Fibroblast of skin of back (primary cell): ENCODE measurements at regions not wholly inside any gene's neighbourhood (a gene's known extent, or its start where the extent isn't known, plus 50 kb on each side); places are given as distances from the start of the nearest gene placed in this dataset.
A peak's percentile ranks its signal among the peaks of the same experiment; 100 is the strongest.
"Not testable (repeated sequence)": the region's sequence is repeated elsewhere in the genome, so short reads cannot be mapped to it uniquely, and the experiment has no call there.

Experiments
- DNase-seq: peaks from one replicate; pipeline ENCODE4 v3.0.0-alpha.2; 2013

DNA sequence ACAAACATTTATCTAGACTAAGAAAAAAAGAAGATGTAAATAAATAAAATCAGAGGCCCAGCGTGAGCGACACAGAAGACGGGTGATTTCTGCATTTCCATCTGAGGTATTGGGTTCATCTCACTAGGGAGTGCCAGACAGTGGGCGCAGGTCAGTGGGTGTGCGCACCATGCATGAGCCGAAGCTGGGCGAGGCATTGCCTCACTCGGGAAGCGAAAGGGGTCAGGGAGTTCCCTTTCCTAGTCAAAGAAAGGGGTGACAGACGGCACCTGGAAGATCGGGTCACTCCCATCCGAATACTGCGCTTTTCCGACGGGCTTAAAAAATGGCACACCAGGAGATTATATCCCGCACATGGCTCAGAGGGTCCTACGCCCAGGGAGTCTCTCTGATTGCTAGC, 79.5 kb upstream of the ABCD2 start:
- DNase-seq: not testable (repeated sequence)

DNA sequence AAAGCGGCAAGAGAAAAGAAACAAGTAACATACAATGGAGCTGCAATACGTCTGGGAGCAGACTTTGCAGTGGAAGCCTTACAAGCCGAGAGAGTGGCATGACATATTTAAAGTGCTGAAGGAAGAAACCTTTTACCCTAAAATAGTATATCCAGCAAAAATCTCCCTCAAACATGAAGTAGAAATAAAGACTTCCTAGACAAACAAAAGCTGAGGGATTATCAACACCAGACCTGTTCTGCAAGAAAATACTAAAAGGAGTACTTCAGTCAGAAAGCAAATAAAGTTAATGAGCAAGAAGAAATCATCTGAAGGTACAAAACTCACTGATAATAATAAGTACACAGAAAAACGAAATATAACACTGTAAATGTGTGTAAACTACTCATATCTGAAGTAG, 77.5 kb upstream of the ABCD2 start:
- no peak for DNase-seq

DNA sequence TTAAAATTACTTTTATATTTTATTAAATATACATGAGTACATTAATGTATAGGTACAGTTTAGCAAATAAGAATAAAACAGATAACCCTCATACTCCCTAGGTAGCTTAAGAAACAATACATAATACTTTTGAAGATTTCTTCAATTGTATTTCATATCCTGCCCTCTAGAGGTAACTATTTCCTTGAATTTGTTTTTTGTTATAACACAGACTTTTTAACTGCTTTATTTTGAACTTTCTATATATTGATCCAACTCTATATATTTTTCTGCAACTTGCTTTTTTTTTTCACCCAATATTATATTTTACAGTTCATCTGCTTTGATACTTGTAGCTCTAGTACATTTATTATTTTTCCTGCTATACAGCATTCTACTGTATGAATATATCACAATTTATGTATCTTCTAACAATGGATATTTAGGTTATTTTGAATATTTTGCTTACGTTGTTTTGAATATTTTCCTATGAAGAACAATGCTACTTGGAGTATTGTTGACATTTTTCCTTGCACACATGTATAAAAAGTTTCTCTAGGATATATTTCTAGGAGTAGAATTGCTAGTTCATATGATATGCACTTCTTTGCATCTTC, 72.8 kb upstream of the ABCD2 start:
- peak; percentile 2 for DNase-seq

DNA sequence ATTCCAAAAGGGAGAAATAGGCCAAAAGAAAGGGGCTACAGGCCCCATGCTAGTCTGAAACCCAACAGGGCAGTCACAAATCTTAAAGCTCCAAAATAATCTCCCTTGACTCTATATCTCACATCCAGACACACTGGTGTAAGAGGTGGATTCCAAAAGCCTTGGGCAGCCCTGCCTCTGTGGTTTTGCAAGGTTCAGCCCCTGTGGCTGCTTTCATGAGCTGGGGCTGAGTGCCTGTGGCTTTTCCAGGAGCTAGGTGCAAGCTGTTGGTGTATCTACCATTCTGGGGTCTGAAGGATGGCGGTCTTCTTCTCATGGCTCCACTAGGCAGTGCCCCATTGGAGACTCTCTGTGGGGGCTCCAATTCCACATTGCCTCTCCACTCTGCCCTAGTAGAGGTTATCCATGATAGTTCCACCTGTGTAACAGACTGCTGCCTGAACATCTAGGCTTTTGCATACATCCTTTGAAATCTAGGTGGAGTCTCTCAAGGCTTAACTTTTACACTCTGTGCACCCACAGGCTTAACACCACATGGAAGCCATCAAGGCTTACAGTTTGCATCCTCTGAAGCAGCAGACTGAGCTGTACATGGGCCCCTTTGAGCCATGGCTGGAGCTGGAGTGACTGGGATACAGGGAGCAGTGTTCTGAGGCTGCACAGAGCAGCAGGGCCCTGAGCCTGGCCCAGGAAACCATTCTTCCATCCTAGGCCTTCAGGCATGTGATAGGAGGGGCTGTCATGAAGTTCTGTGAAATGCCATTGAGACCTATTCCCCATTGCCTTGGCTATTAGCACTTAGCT, 66.5 kb upstream of the ABCD2 start:
- DNase-seq: no peak

DNA sequence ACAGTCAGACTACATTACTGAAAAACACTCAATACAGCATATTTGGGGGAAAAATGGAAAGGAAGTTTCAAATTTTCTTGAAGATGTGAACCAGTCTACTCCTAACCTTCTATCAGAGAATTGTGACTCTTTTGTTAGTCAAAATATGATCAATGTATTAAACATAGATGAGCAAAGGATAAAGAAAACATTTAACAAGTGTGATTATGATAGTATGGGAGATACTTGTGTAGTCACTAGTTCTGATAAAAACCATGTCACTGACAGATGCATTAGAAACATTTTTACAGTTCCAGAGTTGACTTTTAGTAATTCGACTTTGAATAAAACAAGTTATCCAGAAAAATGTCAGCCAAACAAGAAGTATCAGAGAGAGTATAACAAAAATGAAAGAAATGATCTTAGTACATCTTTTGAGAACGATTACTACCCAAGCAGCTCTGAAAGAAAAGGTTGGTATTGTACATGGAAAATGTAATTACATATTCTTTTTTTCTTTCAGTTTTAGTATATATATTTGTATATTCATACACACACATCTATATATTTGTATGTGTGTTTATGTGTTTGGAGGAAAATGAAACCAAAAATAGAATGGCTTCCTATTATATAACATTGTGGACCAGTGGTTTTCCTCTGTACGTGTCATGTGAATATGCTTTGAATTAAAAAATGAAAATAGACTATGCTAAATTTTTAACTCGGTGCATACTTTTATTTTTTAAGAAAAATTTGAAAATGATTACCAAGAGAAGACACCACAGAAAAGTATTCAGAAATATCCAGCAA, 63.3 kb upstream of the ABCD2 start:
- no peak for DNase-seq

DNA sequence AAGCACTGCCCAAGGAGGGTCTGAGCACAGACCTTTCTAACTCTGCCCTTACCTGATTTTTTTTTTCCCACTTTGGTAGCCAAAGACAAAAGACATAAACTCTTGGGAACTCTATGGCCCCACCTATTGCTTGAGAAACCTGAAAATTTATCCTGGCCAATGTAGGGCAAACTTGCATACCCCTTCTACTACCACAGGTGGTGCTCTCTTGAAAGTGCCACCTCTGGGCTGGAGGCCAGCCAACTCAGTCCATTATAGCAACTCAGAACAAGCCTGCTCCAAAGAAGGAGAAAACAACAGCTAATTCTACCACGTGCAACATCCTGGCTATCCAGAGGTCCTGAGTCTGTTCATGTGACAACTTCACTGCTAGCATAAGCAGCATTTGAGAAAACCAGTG, 55.7 kb upstream of the ABCD2 start:
- DNase-seq: no peak

DNA sequence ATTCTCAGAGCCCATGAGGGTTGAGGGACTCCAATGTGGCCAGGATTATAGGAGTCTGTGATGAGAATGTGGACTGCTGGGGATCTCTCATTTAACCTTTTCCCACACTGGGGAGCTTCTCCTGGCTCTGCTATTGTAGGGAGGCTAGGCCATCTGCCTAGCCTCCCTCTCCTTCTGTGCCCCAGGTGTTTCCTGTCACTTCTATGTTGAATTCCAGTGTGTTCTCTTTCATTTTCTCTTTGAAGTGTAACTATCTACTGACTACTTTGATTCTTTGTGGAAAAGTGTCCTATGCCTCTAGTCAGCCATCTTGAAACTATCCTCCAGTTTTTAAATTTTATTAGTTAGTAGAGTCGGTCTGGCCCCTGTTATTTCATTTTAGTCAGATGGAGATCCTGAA, 53.4 kb upstream of the ABCD2 start:
- no peak for DNase-seq

DNA sequence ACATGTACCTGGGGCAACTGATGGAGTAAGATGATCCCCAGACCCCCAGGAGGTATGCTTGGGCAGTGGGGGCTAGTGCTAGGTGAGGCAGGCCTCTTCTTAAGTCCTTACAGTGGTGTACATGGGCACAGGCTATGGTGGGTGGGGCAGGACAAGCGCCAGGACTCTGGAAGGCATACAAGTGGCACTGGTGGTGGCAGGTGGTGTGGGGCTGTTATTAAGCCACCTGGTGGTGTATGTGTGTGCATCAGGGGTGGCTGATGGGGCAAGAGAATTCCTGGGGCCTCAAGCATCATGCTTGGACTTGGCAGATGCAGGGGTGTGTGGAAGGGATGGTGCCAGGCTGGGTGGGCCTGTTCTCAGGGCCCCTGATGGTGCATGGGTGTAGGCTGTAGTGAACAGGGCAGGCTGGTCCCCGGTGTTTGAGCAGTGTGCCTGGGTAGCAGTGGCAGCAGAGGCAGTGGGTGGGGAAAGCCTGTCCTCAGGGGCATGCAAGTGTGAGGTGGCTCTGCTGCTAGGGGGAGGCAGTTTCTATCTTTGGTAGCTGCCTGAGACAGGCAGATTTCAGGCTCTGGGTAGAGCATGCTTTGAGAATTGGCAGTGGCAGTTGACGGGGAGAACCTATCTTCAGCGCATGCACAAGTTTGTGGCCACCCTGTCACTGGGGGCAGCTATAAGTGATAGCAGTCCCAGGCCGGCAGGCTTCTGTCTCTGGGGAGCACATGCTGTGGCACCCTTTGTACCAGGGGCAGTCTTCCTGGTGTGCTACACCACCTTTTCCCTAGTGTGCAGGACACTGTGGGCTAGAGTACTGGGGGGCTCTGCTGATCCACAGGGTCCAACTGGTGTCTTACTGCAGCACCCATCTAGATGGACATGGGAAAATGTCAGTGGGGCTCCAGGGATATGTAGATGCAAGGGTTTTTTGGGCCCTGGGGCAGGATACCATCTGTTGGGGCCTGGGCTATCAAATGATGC, 52.6 kb upstream of the ABCD2 start:
- no peak for DNase-seq

DNA sequence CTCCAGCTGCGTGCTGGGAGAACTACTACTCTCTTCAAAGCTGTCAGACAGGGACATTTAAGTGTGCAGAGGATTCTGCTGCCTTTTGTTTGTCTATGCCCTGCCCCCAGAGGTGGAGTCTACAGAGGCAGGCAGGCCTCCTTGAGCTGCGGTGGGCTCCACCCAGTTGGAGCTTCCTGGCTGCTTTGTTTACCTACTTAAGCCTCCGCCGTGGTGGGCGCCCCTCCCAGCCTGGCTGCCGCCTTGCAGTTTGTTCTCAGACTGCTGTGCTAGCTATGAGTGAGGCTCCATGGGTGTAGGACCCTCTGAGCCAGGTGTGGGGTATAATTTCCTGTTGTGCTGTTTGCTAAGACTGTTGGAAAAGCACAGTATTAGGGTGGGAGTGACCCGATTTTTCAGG, 49.9 kb upstream of the ABCD2 start:
- DNase-seq: not testable (repeated sequence)
